SK-N-SH treated with all-trans-retinoic acid at 6 μM for 48 hours (cell line): ENCODE measurements at regions not wholly inside any gene's neighbourhood (a gene's known extent, or its start where the extent isn't known, plus 50 kb on each side); places are given as distances from the start of the nearest gene placed in this dataset.

ENCODE experiments used
- ARNTL ChIP-seq: fragments of 450-650 bp; formaldehyde crosslinking; IDR thresholded peaks from 2 replicates; pipeline ENCODE4 v1.5.0; 2020; ENCODE audit warnings: low read depth, mild to moderate bottlenecking, moderate library complexity, borderline replicate concordance
- ZC3H10 ChIP-seq: fragments of 250-450 bp; sonication (Bioruptor Pico); IDR thresholded peaks from 2 replicates; pipeline ENCODE4 v1.5.1; 2021; ENCODE audit warnings: mild to moderate bottlenecking, moderate library complexity

DNA sequence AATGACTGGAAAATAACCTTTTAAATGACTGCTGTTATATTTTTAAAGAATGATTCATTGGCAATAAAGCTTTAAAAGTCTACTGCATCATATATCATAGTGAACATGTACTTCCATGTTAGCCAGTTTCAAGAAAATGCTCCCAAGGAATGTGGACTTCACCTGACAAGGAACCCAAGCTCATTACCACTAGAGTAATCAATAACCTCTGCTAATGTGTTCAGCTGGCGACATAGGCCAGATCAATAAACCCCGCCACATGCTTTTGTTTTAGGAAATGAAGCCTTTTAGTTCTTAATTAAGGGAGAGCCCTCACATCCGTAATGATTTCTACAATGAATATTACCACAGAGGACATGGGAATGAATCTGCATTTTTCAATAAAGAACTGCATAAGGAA lies 1219.9 kb upstream of the CNTN5 start:
- no peak for TF ChIP-seq ARNTL (CRISPR knock-in tag)
- TF ChIP-seq ZC3H10 (CRISPR knock-in tag), result no peak
